Natural killer cell (primary cell): ENCODE measurements at regions not wholly inside any gene's neighbourhood (a gene's known extent, or its start where the extent isn't known, plus 50 kb on each side); places are given as distances from the start of the nearest gene placed in this dataset.

ENCODE experiments used
- ATAC-seq, 3 donors: fragments of 150-1000 bp in 2 of 3; fragments of 200-7000 bp in 1 of 3; cut with Tn5 transposase; 1 replicate in 1 of 3; 2 replicates in 2 of 3; pipeline ENCODE4 v1.10.0; 2021; ENCODE audit warnings: mild to moderate bottlenecking in 2 of 3, moderate library complexity in 2 of 3
- DNase-seq, 2 donors: peaks; one replicate each; pipeline versions ENCODE4 v3.0.0 to v3.0.0-alpha.2; 2013 to 2021; ENCODE audit warnings: mixed read lengths in 1 of 2
- H3K27ac ChIP-seq: one replicate; pipeline ENCODE4 v1.5.1; 2013; ENCODE audit warnings: mild to moderate bottlenecking, low read length
- H3K27me3 ChIP-seq: one replicate; pipeline ENCODE4 v1.6.1; 2013; ENCODE audit warnings: low read length; ENCODE audit not compliant: control insufficient read depth, insufficient read depth
- H3K36me3 ChIP-seq: one replicate; pipeline ENCODE4 v1.6.1; 2013; ENCODE audit warnings: low read length; ENCODE audit not compliant: control insufficient read depth, insufficient read depth
- H3K4me1 ChIP-seq: one replicate; pipeline ENCODE4 v1.6.1; 2013; ENCODE audit warnings: low read length; ENCODE audit not compliant: control insufficient read depth, insufficient read depth
- H3K4me3 ChIP-seq: one replicate; pipeline ENCODE4 v1.5.1; 2013; ENCODE audit warnings: low read length
- H3K9me3 ChIP-seq: one replicate; pipeline ENCODE4 v1.6.1; 2013; ENCODE audit warnings: low read length; ENCODE audit not compliant: control insufficient read depth, insufficient read depth
- H3K27ac Mint-ChIP-seq, 2 donors: one replicate each; pipeline ENCODE4 v1.8.0; 2022; ENCODE audit warnings: mild to moderate bottlenecking in 2 of 2, mixed read lengths in 2 of 2, moderate library complexity in 1 of 2
- H3K27me3 Mint-ChIP-seq, 2 donors: one replicate each; pipeline ENCODE4 v1.8.0; 2022; ENCODE audit warnings: low read depth in 2 of 2, mixed read lengths in 2 of 2
- H3K36me3 Mint-ChIP-seq: one replicate; pipeline ENCODE4 v1.8.0; 2022; ENCODE audit warnings: mixed read lengths
- H3K4me1 Mint-ChIP-seq, 2 donors: one replicate each; pipeline ENCODE4 v1.8.0; 2022; ENCODE audit warnings: mixed read lengths in 2 of 2
- H3K4me3 Mint-ChIP-seq: one replicate; pipeline ENCODE4 v1.8.0; 2022; ENCODE audit warnings: mild to moderate bottlenecking, moderate library complexity, mixed read lengths
- H3K9me3 Mint-ChIP-seq, 2 donors: one replicate each; pipeline ENCODE4 v1.8.0; 2022; ENCODE audit warnings: mixed read lengths in 2 of 2
- WGBS: methylation state at CpG from one replicate; pipeline ENCODE4 v1.1.7; 2013; ENCODE audit warnings: missing lambda C conversion rate; ENCODE audit not compliant: insufficient coverage; 5-methylcytosine and 5-hydroxymethylcytosine counted together
- intact Hi-C: fragments of 100-400 bp; cut with micrococcal nuclease; formaldehyde crosslinking; loops from one replicate; pipeline ENCODE4 v1.14.2; 2022
- TF ChIP-seq, protein P1 (sequence below): fragments of 200-600 bp; IDR thresholded peaks from one replicate; pipeline ENCODE4 v1.8.0; 2022; ENCODE audit warnings: antibody characterized with exemption

DNA sequence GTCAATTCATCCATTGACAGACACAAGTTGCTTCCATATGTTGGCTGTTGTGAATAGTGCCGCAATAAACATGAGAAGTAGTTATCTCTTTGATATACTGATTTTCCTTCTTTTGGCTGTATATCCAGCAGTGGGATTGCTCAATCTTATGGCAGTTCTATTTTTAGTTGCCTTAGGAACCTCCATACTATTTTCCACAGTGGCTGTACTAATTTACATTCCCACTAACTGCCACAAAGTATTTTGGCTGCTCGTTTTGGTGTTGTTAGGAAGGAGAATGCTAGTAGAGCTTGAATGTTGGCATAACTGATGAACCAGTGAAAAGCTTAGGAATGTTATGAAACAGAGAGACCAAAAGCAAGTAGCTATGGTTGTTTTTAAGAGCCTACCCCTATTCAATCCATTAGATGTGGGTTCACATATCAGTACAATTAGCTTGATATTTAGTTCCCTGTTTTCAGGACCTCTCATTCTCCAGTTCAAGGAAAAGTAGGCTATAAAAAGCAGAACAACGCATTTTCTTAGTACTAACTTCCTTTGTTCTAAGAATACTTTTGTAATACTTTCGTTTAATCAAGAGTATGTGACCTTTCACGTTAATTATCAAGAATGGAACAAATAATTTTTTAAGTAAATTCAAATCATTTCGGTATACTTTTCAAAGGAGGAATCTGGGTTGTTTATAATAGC lies 100.3 kb downstream of the FAS start:
- Mint-ChIP-seq H3K4me1 (no peaks in the 10 kb centered on the region), H3K27me3 (peaks cover 0 to 3% of the 10 kb centered on the region in 2 donors), H3K36me3 (no peaks in the 10 kb centered on the region), H3K27ac (no peak overlapping the region), H3K4me3 (no peak overlapping the region), H3K9me3 (no peaks in the 10 kb centered on the region)
- Histone ChIP-seq H3K36me3 (no peaks in the 10 kb centered on the region), H3K27me3 (no peaks in the 10 kb centered on the region), H3K4me3 (no peak overlapping the region), H3K9me3 (no peaks in the 10 kb centered on the region), H3K4me1 (no peaks in the 10 kb centered on the region), H3K27ac (no peak overlapping the region)
- TF ChIP-seq, protein P1, sequence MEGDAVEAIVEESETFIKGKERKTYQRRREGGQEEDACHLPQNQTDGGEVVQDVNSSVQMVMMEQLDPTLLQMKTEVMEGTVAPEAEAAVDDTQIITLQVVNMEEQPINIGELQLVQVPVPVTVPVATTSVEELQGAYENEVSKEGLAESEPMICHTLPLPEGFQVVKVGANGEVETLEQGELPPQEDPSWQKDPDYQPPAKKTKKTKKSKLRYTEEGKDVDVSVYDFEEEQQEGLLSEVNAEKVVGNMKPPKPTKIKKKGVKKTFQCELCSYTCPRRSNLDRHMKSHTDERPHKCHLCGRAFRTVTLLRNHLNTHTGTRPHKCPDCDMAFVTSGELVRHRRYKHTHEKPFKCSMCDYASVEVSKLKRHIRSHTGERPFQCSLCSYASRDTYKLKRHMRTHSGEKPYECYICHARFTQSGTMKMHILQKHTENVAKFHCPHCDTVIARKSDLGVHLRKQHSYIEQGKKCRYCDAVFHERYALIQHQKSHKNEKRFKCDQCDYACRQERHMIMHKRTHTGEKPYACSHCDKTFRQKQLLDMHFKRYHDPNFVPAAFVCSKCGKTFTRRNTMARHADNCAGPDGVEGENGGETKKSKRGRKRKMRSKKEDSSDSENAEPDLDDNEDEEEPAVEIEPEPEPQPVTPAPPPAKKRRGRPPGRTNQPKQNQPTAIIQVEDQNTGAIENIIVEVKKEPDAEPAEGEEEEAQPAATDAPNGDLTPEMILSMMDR, result no peak
- DNase-seq (no peak), ATAC-seq (no peak)
- intact Hi-C loops, result no loop called here
- 56% methylated on average over 3 of the region's 6 CpGs for WGBS

DNA sequence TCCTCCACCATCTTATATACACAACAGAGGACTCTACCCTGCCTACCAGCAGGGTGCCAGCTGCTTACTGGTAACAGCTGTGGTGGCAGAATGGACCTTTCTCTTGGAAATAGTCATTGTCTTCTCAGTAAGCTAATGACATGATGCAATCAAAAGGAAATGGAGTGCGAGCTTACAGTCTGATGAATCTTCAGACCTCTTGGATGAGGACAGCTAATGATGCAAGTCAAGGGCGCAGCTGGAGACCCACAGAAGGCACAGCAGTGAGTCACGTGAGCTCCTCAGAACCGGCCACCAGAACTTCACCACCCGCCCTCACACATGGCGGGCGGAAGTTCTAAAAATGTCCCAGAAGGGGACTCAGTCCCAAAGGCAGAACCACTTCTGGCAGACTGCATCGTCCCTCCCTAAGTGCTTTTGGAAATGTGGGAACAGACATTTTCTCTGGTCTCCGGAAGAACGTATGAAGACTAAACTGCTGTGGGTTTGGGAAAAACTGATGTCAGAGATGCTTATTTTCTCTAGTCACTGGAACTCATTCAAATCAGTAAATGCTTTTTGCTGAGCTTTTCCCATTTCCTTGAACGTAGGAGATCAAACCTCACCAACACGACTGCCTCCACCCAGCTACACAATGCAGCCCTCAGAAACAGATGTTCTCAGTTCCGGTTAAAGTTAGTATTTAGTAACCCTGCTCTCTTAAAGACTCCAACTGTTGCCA lies 96.4 kb downstream of the FAS start:
- H3K4me1 ChIP-seq, result peaks cover 4% of the 10 kb centered on the region
- no peak overlapping the region for H3K27ac Mint-ChIP-seq
- no peak overlapping the region for H3K27ac ChIP-seq
- TF ChIP-seq, protein P1, result no peak
- H3K9me3 ChIP-seq, result no peaks in the 10 kb centered on the region
- H3K4me1 Mint-ChIP-seq, result no peaks in the 10 kb centered on the region
- no peak overlapping the region for H3K4me3 Mint-ChIP-seq
- peak in 1 of 2 donors; percentile 6 for DNase-seq
- H3K4me3 ChIP-seq, result no peak overlapping the region
- H3K27me3 ChIP-seq, result no peaks in the 10 kb centered on the region
- H3K36me3 ChIP-seq, result no peaks in the 10 kb centered on the region
- WGBS, result 85% methylated on average over 12 of the region's 13 CpGs
- H3K27me3 Mint-ChIP-seq, result no peaks in the 10 kb centered on the region
- no peaks in the 10 kb centered on the region for H3K9me3 Mint-ChIP-seq
- no peaks in the 10 kb centered on the region for H3K36me3 Mint-ChIP-seq
- intact Hi-C loops, result no loop called here
- no peak for ATAC-seq

DNA sequence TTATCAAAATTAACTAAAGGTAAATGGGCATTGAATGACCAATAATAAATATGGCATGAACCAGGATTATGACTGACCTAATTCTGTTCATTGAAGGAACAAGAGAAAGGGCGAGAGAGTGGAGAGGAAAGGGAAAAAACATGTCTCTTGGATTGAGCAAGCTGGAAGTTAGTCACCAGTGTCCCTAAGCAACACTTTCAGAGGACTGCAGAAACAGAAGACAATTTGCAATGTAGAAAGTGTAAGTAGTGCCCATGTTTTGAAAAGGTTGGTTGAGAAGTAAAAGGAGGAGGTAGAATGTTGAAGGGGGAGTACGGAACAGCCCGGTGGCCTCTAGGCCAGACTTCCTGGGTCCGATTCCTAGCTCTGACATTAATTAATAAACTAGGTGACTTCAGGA lies 94.6 kb downstream of the FAS start:
- DNase-seq (no peak), ATAC-seq (no peak)
- Histone ChIP-seq H3K27ac (no peak overlapping the region), H3K36me3 (no peaks in the 10 kb centered on the region), H3K4me3 (no peak overlapping the region), H3K4me1 (peaks cover 4% of the 10 kb centered on the region), H3K27me3 (no peaks in the 10 kb centered on the region), H3K9me3 (no peaks in the 10 kb centered on the region)
- WGBS, result 82% methylated on average over 4 of the region's 4 CpGs
- no peaks in the 10 kb centered on the region for H3K27me3 Mint-ChIP-seq
- no peaks in the 10 kb centered on the region for H3K4me1 Mint-ChIP-seq
- intact Hi-C loops, result no loop called here
- no peak overlapping the region for H3K27ac Mint-ChIP-seq
- TF ChIP-seq, protein P1, result no peak
- no peaks in the 10 kb centered on the region for H3K36me3 Mint-ChIP-seq
- H3K4me3 Mint-ChIP-seq, result no peak overlapping the region
- H3K9me3 Mint-ChIP-seq, result no peaks in the 10 kb centered on the region
